ENCODE measurements at regions not wholly inside any gene's neighbourhood (a gene's known extent, or its start where the extent isn't known, plus 50 kb on each side); places are given as distances from the start of the nearest gene placed in this dataset.
A peak's percentile ranks its signal among the peaks of the same experiment; 100 is the strongest.

DNA sequence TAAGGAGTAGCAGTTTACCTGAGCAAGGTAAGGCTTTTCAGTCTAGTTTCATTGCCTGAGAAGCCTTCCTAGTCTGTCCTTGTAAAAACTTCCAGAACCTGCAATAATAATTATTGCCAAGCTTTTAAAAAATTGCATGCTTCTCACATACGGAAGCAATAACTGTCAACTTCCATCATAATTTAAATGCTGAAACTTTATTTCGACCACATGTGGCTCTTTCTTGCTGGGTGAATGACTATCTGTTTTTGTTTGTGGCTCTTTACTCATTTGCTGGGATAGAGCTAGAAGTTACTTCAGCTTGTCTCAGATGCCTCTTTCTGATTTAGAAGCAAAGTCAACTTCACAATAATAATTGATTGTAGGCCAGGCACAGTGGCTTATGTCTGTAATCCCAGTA is 95.9 kb upstream of the COL21A1 start:
- no peak for DNase-seq

DNA sequence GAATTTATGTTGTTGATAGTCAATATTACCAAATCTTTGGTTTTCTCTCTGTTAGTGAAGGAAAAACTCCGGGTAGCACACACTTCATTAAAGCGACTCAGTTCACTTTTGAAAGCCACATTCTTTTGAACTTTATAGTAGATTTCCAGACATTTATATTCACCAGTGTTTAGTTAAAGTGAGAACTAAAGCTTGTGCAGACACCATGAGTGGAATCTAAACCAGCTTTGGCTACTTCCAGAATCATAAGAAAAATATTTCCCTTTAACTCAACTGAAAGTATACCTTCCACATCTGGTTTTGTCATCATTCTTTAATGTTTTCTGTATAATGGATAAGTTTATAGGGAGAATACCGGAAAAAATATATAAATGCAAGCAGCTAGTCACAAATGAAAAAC is 92.1 kb upstream of the COL21A1 start:
- no peak for DNase-seq

DNA sequence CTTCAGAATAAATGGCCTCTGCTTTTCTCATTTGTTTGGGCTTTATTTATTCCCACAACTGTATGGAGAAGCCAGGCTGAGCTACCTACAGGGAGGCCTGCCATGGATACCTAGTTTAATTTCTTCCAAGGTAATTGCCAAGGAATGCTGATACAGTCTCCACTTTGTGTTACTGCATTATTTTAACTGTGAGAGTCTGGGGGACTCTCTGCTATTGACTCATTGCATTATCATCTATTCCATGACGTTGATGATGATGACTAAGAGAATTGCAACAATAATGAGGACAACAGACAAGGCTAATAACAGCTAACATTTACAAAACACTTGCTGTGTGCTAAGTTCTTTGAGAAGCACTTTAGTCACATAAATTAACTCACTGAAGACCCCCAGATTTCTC is 88.3 kb upstream of the COL21A1 start:
- no peak for DNase-seq

DNA sequence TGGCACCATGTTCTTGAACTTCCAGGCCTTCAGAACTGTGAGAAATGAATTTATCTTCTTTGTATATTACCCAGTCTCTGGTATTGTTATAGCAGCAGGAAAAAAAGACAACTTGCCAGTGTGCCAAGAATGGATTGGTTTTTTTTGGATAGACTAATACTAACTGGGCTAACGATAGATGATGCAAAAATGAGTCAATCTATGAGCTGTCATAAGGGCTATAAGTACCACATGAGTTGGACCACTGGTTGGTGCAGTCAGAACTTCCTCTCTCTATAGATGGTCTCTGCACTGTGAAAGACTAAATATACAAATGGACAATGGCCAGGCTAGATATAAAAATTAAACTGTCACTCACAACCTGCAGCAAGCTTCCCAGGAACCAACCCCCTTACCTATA is 87.6 kb upstream of the COL21A1 start:
- DNase-seq: no peak

DNA sequence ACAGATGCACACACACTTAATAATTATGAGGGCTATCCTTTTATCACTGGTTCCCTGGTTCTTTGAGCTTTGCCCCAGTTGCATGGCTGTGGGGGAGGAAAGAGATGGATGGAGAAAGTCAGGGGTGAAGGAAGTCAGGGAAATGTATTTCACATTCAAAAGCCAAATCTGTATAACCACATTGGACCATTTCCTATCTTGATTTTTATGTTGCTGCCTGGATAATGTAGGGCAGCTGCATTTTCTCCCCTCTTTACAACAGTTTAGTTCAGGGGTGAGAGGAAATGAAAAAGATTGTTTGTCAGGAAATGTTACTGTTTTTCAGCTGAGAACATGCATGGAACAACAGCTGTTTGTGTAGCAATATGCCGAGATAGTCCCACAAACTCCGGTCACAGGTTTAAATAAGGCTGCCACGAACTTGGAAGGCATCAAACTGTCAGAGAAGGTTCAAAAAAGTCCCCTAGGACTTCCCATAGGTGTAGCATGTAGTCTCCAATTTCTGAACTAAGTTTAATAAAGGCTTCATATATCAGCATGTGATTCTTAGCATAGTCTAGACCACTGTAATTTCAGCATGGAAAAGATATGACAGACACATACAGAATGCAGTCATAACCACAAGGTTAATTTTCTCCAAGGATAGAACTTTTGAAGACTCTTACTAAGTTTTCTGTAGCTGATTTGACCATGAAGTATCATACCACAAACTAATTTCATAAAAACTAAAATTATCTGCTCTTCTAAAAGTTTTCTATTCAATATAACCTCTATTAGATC is 82.1 kb upstream of the COL21A1 start:
- DNase-seq: no peak

DNA sequence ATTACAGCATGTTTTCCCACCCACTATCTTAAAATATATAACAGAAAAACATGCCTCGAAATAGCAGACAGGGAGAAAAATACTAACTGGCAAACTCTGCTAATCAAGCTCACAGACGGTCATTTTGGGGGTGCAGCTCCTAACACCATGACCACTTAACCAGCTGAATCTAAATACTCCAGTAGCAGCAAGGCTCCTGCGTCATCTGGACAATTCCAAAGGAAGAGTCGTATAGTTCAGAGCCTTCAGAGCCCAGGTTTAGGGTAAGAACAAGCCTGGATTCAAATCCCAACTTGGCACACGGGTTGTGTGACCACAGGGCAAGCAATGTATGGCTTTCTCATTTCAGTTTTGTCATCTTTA is 81.3 kb upstream of the COL21A1 start:
- no peak for DNase-seq

DNA sequence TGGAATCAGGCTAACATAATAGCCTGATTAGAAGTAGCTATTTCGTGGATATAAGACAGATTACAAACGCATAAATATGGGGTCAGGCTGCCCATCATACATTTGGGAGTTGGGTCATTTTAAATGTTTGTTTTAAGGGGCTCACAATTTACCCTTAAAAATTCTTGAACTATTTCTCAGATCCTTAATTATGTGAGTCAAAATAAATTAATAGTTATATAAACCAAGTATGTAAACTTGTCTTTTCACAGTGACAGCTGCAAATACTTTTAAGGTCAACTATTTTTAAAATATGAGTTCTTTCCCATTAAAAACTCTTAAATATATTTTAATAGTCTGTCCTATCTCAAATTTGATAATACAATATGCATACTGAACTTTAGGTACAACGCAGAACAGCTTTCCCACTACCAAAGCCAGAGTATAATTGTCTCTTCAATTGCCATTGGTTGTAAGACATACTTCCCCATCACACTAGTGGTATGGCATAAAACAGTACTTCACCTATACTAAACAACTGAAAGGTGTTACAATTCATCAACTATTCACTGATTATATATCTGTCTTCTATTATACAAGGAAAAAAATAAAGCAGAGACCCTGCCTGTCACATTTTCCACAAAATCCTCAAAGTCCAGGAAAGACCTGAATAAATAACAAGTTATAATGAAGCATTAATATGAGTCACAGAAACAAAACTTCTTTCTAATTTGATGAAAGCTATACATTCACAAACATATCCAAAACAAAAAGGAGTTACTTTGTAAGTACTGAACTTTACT is 80.8 kb upstream of the COL21A1 start:
- no peak for DNase-seq

DNA sequence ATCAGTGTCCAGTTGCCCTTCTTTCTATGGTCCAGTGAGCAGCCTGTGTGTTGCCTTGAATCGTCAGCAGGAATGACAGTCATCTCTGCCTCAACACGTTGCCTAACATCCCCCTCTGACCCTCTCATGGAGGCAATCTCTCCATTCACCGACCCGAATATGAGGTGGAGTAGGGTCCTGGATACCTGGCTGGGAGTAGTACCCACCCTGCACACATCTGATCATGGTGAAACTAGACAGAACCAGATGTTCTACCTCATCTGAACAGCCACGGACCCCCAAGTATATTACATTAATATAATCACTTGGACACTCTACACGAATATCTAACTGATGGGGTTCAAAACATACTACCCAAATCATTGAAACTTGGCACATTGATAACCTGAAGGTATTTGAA is 77.0 kb upstream of the COL21A1 start:
- DNase-seq: no peak

DNA sequence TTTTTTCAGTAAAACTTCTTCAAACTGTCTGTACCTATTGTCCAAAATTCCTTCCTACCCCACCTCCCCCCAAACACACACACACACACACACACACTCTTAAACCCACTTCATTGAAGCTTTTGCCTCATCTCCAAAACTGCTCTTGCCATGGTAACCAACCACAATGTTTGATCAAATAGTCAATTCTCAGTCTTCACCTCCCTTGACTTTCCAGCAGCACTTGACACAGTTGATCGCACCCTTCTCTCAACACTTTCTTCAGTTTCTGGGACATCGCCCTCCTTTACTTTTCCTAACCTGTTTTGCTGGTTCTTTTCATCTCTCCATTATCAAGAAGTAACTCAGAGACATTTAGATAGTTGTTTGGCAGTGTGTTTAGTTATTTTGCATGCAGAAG is 71.5 kb upstream of the COL21A1 start:
- DNase-seq: no peak

DNA sequence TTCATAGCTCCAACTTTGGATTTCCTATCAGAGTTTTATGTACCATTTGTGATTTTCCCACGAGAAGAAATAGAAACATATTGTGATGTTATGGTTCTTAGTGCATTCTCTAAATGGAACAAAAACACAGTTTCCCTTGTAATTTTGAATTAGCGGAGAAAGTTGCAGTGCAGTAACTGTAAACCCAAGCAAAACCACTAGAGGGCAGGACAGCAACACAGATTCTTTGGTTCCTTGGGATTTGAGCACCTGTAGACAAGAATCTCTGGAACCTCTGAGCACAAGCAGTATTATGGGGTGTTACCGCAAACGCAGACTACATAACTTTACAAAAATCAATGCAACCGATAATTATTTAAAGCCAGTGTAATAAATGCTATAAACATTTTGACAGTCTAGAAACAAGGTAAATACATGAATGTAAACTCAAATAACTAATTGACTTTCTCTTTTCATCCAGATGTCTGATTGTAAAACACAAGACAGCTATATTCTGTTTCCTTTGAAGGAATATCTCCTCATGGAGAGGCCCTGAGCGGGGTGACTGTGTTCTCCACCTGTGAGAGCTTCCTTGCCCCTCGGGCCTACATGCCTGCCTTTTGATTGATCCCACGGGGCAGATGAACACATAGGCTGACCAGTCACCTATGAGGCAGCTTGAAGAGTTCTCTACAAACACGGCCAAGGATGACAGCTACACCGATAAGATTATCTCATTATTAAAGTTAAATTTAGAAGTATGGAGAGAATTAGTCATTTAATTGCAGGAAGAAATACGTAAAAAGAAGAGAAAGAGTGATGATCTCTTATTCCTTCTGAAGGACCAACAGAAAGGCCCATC is 67.5 kb upstream of the COL21A1 start:
- DNase-seq: peak; percentile 13

DNA sequence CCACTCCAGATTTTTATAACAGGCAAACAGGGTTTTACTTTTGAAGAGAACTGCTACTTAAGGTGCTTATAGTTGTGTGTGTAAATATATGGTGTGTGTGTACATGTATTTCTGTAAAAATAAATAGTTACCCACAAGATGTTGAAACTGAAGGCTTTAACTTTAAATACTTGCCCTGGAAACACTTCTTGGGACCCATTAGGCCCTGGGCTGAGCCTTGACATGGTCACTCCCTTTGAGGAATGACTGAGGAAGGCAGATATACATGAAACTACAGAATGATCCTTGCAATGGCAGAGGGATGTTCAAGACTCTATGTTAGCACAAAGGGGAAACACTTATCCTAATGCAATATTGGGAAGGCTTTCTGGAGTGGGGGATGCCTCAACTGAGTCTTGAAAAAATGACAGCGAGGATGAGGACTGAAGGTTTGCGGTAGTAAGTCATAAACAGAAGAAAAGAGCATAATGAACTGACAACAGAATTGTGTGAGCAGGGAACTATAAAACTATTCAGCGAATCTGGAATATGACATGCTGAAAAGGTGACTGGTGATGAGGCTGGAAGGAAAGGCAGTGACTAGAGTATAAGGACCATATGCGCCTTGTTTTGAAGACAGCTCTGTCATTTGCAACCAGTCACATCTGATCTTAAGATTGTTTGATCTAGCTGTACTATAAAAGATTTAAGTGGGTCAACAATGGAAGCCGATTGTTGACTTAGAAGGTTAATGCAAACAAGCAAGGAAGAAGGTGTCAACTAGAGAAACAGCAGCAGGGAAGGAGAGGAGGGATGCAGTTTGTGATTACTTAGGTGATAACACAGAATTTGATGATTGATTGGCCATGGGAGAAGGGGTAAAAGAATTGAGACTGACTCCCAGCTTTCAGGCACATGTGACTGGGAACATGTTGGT is 64.4 kb upstream of the COL21A1 start:
- DNase-seq: no peak

DNA sequence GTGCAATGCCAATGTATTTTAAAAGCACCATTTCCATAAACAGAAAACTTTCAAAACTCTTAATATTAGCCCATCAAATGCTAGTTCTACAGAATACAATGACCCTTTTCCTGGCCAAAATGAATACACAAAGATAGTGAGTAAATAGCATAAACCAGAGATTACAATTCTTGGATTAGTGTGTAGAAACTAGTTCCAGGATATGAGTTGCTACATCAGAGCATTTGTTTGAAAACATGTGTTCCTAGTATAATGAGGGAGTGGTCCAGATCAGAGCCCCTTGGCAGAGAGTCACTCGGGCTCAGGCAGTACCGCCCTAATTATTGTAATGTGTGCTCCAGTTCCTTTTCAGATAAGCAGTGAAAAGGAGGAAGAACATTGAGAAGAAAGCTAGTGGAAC is 63.7 kb upstream of the COL21A1 start:
- DNase-seq: no peak

DNA sequence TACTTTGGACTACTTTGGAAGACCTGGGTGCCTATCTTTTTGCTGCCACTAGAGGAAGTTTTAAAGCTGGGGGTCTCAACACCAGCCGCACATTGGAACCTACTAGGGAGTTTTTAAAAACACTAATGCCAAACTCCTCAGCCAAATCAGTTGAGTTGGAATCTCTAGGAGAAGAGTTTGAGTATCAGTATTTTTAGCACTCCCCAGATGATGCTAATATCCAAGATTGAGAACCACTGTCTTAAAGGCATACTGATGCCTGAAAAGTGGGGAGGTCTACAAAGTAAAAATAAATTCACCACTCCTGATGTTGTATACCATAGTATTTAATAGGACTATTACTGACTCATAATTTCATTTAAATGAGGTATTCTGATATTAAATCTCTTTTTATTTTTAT is 62.9 kb upstream of the COL21A1 start:
- DNase-seq: no peak

DNA sequence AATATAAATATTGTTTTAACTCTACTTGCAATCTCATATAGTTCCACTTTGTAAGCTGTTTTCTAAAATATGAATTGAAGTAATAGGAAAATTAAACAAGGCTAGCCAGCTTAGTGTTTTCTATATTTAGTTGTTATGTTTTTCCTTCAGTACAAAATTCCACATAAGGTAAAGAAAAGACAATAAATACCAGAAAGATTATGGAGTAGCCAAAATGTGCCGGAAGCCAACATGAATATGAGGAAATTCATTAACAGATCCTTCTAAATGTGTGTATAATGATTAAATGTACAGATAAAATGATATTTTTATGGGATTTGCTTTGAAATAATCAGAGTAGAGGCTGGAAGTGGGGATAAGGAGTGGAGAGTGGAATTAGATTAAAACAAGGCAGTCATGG is 52.5 kb upstream of the COL21A1 start:
- no peak for DNase-seq

DNA sequence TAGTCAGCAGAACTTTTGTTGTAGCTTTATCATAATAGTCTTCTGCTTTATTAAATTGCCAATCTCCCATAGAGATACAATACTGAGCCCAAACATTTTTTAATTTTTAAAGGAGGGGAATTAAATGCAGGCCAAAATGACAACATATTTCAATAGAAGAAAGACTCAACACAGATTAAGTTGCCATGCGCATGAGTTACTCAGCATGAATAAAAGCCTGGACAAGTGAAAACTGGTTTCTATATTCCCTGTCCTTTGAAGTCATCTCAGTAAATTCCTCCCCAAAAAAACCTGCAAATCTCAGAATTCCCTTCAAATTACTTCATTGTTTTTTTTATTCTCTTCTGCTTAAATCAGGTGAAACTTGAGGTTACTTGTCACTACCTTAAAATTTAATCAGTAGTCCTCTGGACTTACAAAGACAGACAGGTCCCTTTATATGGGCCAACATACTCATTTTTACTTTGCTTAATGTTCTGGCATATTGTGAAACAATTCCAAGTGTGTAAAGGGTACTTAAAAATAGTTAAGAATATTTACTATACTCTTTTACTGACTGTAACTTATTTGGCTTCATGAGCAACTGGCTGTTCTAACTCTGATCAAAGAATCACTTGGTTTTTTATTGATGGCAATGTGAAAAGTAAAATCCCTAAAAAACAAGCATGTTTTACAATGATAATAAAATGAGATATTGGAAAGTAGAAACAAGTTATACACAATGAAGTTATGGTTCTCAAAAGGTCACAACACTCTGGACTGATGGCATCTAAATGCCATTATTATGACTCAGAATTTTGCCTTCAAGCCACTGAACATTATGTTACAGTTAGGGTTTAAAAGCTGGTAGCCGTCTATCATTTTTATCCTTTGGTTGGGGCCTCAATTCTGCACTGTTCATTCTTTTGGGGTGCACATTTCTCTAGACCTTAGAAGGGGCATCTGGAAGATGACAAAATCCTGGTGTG is 49.9 kb upstream of the COL21A1 start:
- no peak for DNase-seq
